Keratinocyte (primary cell): ENCODE measurements at regions not wholly inside any gene's neighbourhood (a gene's known extent, or its start where the extent isn't known, plus 50 kb on each side); places are given as distances from the start of the nearest gene placed in this dataset.

Source experiments
- EZH2 ChIP-seq: IDR thresholded peaks from one replicate; pipeline ENCODE4 v1.6.1; 2012; ENCODE audit warnings: inconsistent platforms, mild to moderate bottlenecking, low read length, moderate library complexity
- TF ChIP-seq, protein P1 (sequence below), 3 experiments: IDR thresholded peaks in 1 of 3; conservative IDR thresholded peaks in 1 of 3; optimal IDR thresholded peaks in 1 of 3; 2 replicates in 2 of 3; 3 replicates in 1 of 3; pipeline versions ENCODE3 to v1.5.1; 2011; ENCODE audit warnings: low read length in 3 of 3, mild to moderate bottlenecking in 3 of 3, moderate library complexity in 2 of 3, control low read depth in 1 of 3, inconsistent platforms in 1 of 3; ENCODE audit not compliant: insufficient read depth in 2 of 3; ENCODE audit errors: extremely low read depth in 1 of 3

- TF ChIP-seq, protein P1, sequence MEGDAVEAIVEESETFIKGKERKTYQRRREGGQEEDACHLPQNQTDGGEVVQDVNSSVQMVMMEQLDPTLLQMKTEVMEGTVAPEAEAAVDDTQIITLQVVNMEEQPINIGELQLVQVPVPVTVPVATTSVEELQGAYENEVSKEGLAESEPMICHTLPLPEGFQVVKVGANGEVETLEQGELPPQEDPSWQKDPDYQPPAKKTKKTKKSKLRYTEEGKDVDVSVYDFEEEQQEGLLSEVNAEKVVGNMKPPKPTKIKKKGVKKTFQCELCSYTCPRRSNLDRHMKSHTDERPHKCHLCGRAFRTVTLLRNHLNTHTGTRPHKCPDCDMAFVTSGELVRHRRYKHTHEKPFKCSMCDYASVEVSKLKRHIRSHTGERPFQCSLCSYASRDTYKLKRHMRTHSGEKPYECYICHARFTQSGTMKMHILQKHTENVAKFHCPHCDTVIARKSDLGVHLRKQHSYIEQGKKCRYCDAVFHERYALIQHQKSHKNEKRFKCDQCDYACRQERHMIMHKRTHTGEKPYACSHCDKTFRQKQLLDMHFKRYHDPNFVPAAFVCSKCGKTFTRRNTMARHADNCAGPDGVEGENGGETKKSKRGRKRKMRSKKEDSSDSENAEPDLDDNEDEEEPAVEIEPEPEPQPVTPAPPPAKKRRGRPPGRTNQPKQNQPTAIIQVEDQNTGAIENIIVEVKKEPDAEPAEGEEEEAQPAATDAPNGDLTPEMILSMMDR (optimal IDR thresholded peaks at IDR 0.05 in 1 of 3, IDR thresholded peaks at IDR 0.05 in 1 of 3, conservative IDR thresholded peaks at IDR 0.05 in 1 of 3; ENCODE audit: extremely low read depth in 1 of 3, insufficient read depth in 2 of 3, low read length in 3 of 3), result no peak
- no peak for TF ChIP-seq EZH2
Observed at GRCh38 chr14:100955201-100955600, 51.7 kb upstream of the RTL1 start.
